Stimulated activated CD8-positive, alpha-beta memory T cell treated with anti-CD3 and anti-CD28 coated beads, Interleukin-12 subunit alpha, Interleukin-12 subunit beta, amount 100 ng/mL, for 4 hours (primary cell): ENCODE measurements at regions not wholly inside any gene's neighbourhood (a gene's known extent, or its start where the extent isn't known, plus 50 kb on each side); places are given as distances from the start of the nearest gene placed in this dataset.
"Not testable (repeated sequence)": the region's sequence is repeated elsewhere in the genome, so short reads cannot be mapped to it uniquely, and the experiment has no call there.

Experiments
- DNase-seq: peaks from one replicate; pipeline ENCODE4 v3.0.0-alpha.2; 2020; ENCODE audit warnings: low read depth

- no peak for DNase-seq
Measured at GRCh38 chr13:78084401-78084800, 165.8 kb upstream of the EDNRB start.

GRCh38 chr13:78078168-78078567 lies 159.5 kb upstream of the EDNRB start:
- no peak for DNase-seq

- DNase-seq: no peak
Measured at GRCh38 chr13:78067290-78067689, 148.7 kb upstream of the EDNRB start.

GRCh38 chr13:78065141-78065540 lies 146.5 kb upstream of the EDNRB start:
- no peak for DNase-seq

GRCh38 chr13:78061806-78062205 lies 143.2 kb upstream of the EDNRB start:
- DNase-seq: no peak

- DNase-seq: no peak
Measured at GRCh38 chr13:78060966-78061365, 142.3 kb upstream of the EDNRB start.

- not testable (repeated sequence) for DNase-seq
Measured at GRCh38 chr13:78056865-78057264, 138.2 kb upstream of the EDNRB start.

- no peak for DNase-seq
Measured at GRCh38 chr13:78054157-78054556, 135.5 kb upstream of the EDNRB start.

GRCh38 chr13:78047151-78047550 lies 128.5 kb upstream of the EDNRB start:
- DNase-seq: no peak

- no peak for DNase-seq
Measured at GRCh38 chr13:78046331-78046730, 127.7 kb upstream of the EDNRB start.

- no peak for DNase-seq
Measured at GRCh38 chr13:78045916-78046315, 127.3 kb upstream of the EDNRB start.

- not testable (repeated sequence) for DNase-seq
Measured at GRCh38 chr13:78041366-78041765, 122.7 kb upstream of the EDNRB start.

GRCh38 chr13:78040205-78040830 lies 121.7 kb upstream of the EDNRB start:
- no peak for DNase-seq

- no peak for DNase-seq
Measured at GRCh38 chr13:78036841-78037240, 118.2 kb upstream of the EDNRB start.

GRCh38 chr13:78035500-78035899 lies 116.9 kb upstream of the EDNRB start:
- no peak for DNase-seq

GRCh38 chr13:78033509-78033908 lies 114.9 kb upstream of the EDNRB start:
- DNase-seq: no peak

- DNase-seq: no peak
Measured at GRCh38 chr13:78032132-78032531, 113.5 kb upstream of the EDNRB start.

- no peak for DNase-seq
Measured at GRCh38 chr13:78030341-78030896, 111.8 kb upstream of the EDNRB start.

GRCh38 chr13:78029901-78030300 lies 111.3 kb upstream of the EDNRB start:
- DNase-seq: no peak

- no peak for DNase-seq
Measured at GRCh38 chr13:78028960-78029359, 110.3 kb upstream of the EDNRB start.

GRCh38 chr13:78024996-78025395 lies 106.4 kb upstream of the EDNRB start:
- DNase-seq: no peak

GRCh38 chr13:78022164-78022877 lies 103.7 kb upstream of the EDNRB start:
- peak; percentile 3 for DNase-seq

- DNase-seq: no peak
Measured at GRCh38 chr13:78020861-78021260, 102.2 kb upstream of the EDNRB start.

GRCh38 chr13:78015782-78016181 lies 97.2 kb upstream of the EDNRB start:
- no peak for DNase-seq
